Esophagus muscularis mucosa (tissue), 4 donors: ENCODE measurements at regions not wholly inside any gene's neighbourhood (a gene's known extent, or its start where the extent isn't known, plus 50 kb on each side); places are given as distances from the start of the nearest gene placed in this dataset.

Experiments used
- CTCF ChIP-seq, 3 experiments: fragments of 200-600 bp in 2 of 3; fragments of 450-650 bp in 1 of 3; sonication (generic) in 2 of 3; IDR thresholded peaks; one replicate each; pipeline ENCODE4 v1.5.1; 2017 to 2019; ENCODE audit warnings: antibody characterized with exemption in 3 of 3, mild to moderate bottlenecking in 2 of 3, moderate library complexity in 1 of 3
- EP300 ChIP-seq: sonication (generic); formaldehyde crosslinking; IDR thresholded peaks from one replicate; pipeline ENCODE4 v1.6.1; 2017; ENCODE audit warnings: antibody characterized with exemption
- POLR2AphosphoS5 ChIP-seq, 2 donors: sonication (generic); formaldehyde crosslinking; IDR thresholded peaks; one replicate each; pipeline ENCODE4 v1.6.1; 2017; ENCODE audit warnings: antibody characterized with exemption in 2 of 2

DNA sequence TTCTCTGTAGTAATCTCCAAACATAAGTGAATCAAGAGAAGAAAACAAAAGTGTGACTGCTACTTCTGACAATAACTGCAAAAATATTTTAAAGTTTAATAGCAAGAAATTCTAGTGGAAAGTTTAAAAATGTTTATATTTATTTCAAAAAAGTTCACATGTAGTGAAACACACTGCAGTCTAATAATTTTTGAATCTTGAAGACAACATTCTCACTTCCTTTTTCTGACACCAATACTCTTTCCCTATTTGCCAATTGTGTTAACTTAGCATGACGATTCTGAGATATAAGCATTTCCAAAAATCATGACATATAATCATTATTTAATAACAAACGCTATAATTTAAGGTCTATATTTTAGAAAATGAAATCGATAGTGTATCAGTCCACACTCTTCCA is 429.1 kb upstream of the PKDCC start:
- TF ChIP-seq POLR2AphosphoS5 (IDR thresholded peaks at IDR 0.05) (no peak), EP300 (no peak), CTCF (IDR thresholded peaks at IDR 0.05) (no peak)
